ENCODE measurements at regions not wholly inside any gene's neighbourhood (a gene's known extent, or its start where the extent isn't known, plus 50 kb on each side); places are given as distances from the start of the nearest gene placed in this dataset.

DNA sequence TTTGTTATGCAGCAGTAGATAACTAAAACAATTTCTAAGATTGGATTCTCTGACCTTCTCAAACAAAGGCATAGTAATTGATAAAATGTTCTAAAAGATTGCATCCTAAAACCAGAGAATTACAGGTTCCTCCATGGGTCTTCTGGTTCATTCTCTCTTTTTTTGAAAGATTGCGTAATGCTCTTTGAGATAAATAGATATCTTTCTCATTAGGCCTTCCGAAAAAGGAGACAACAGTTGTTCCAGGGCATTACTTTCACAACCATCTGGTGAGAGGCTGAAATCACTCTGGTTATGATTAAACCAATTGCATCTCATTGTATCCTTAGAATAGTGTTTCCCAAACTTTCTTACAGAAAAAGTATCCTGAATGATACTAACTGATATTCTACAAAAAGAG lies 174.7 kb upstream of the NREP start:
- TF ChIP-seq, protein P1, sequence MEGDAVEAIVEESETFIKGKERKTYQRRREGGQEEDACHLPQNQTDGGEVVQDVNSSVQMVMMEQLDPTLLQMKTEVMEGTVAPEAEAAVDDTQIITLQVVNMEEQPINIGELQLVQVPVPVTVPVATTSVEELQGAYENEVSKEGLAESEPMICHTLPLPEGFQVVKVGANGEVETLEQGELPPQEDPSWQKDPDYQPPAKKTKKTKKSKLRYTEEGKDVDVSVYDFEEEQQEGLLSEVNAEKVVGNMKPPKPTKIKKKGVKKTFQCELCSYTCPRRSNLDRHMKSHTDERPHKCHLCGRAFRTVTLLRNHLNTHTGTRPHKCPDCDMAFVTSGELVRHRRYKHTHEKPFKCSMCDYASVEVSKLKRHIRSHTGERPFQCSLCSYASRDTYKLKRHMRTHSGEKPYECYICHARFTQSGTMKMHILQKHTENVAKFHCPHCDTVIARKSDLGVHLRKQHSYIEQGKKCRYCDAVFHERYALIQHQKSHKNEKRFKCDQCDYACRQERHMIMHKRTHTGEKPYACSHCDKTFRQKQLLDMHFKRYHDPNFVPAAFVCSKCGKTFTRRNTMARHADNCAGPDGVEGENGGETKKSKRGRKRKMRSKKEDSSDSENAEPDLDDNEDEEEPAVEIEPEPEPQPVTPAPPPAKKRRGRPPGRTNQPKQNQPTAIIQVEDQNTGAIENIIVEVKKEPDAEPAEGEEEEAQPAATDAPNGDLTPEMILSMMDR (IDR thresholded peaks at IDR 0.05; ENCODE audit: low read length) = no peak
- TF ChIP-seq EZH2 (optimal IDR thresholded peaks at IDR 0.05; ENCODE audit: low read depth, low read length) (no peak), EZH2phosphoT487 (IDR thresholded peaks at IDR 0.05; ENCODE audit: low read length) (no peak)

All from MM.1S (cell line).